Body of pancreas (tissue), 4 donors: ENCODE measurements at regions not wholly inside any gene's neighbourhood (a gene's known extent, or its start where the extent isn't known, plus 50 kb on each side); places are given as distances from the start of the nearest gene placed in this dataset.

Source experiments
- POLR2A ChIP-seq, 3 donors: fragments of 450-650 bp; IDR thresholded peaks; one replicate each; pipeline ENCODE4 v1.6.1; 2016; ENCODE audit warnings: antibody characterized with exemption in 3 of 3, mild to moderate bottlenecking in 2 of 3
- TF ChIP-seq, protein P1 (sequence below), 7 experiments: fragments of 450-650 bp in 4 of 7; fragments of 200-600 bp in 3 of 7; sonication (generic) in 3 of 7; IDR thresholded peaks; one replicate each; pipeline ENCODE4 v1.5.1; 2016 to 2019; ENCODE audit warnings: antibody characterized with exemption in 7 of 7

DNA sequence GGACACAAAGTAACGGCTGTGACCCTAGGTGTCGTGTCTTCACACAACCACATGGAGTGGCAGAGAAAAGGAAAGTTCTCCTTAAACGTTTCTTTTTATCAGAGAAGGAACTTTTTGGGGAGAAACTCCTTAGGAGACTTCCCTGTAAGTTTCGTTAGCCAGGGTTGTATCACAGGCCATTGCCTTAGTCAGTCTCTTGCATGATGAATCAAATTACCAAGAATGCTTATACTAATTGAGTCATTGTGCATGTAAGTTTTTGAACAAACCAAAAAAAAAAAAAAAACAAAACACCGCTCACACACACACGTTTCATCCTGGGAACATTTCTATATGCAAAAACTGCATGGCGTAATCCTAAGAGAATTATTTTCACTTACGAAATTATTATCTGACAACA, 150.4 kb upstream of the SATB1 start:
- TF ChIP-seq, protein P1, sequence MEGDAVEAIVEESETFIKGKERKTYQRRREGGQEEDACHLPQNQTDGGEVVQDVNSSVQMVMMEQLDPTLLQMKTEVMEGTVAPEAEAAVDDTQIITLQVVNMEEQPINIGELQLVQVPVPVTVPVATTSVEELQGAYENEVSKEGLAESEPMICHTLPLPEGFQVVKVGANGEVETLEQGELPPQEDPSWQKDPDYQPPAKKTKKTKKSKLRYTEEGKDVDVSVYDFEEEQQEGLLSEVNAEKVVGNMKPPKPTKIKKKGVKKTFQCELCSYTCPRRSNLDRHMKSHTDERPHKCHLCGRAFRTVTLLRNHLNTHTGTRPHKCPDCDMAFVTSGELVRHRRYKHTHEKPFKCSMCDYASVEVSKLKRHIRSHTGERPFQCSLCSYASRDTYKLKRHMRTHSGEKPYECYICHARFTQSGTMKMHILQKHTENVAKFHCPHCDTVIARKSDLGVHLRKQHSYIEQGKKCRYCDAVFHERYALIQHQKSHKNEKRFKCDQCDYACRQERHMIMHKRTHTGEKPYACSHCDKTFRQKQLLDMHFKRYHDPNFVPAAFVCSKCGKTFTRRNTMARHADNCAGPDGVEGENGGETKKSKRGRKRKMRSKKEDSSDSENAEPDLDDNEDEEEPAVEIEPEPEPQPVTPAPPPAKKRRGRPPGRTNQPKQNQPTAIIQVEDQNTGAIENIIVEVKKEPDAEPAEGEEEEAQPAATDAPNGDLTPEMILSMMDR (IDR thresholded peaks at IDR 0.05): no peak
- no peak for TF ChIP-seq POLR2A (IDR thresholded peaks at IDR 0.05)
